NCI-H1417 (cell line): ENCODE measurements at regions not wholly inside any gene's neighbourhood (a gene's known extent, or its start where the extent isn't known, plus 50 kb on each side); places are given as distances from the start of the nearest gene placed in this dataset.

Source experiments
- DNase-seq, 3 experiments: peaks; one replicate each; lab custom pipeline; 2025; lab: John Stamatoyannopoulos, UW

GRCh38 chr16:54628796-54629625, 301.7 kb upstream of the IRX5 start:
- DNase-seq: no peak

DNA sequence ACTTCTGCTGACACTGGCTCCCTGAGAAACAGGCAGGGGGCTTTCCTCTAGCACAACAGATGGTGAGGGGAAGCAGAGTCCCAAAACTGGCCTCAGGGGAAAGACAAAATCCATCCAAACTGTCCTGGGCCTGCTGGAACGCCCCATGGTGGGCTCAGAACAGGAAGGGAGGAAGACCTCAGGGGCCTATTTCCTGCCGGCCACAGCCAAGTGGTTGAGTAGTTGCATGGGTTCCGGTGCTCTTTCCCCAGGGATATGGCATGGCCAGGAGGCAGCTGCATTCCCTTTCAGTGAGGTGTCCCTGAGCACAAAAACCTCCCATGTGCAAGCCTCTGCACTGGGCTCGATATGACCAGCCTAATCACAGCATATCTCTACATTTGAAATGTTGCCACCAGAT, 303.0 kb upstream of the IRX5 start:
- DNase-seq: no peak

- peak in 1 of 3 experiments; percentile 14 for DNase-seq
These were observed 307.0 kb upstream of the IRX5 start for GRCh38 chr16:54623636-54624035.

DNA sequence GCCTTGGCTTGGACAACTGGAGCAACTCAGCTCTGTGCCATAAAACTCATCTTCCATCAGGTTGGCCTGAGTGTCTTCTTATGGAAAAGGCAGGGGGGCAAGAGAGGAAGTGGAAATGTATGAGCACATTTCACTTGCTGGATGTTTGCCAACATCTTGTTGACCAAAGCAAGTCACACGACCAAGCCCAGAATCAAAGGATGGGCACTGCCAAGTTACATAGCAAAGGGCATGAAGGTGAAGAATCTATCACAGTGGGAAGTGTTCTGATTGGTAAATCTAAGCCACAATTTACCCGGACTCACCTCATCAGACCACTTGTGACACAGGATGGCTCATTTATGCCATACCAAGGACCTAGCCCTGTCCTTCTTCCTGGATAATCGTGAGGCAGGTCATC, 310.5 kb upstream of the IRX5 start:
- DNase-seq: peak in 1 of 3 experiments; percentile 12

DNA sequence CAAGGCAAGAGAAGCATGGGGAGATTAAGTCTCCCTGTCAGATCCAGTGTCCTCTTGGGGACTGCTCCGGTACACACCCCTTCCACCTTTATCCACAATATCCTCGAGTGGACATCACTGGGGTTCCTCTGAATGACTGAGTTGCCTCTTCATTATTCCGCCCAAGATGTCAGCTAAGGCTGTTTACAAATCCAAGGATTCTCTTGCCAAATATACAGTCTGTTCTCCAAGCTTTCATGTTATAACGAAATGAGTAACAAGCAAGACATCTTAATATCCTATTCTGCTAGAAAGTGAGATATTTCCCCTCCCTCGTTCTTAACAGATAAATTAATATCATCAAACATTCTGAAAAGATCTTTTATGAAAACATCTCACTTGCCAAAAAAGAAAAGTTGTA, 314.1 kb upstream of the IRX5 start:
- DNase-seq: no peak

- no peak for DNase-seq
These were observed 319.0 kb upstream of the IRX3 start for GRCh38 chr16:54605536-54606066.

DNA sequence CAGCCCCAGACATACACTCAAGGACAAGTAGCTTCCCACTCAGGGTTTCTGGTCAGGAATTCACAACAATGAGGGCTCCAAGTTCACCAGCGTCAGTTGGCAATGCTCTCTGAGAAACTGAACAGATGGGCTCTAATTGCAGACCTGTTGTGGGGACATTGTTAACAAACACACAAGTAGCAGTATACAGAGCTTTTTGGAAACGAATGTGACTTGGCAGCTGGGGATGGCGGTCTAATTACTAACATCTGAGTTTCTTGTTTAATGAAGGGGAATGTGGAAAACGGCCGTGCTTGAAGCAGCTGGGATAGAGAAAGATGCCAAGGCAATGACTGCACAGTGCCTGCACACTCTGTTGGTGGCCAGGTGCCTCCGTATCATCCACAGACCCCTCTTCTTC, 316.1 kb upstream of the IRX3 start:
- DNase-seq: peak in 1 of 3 experiments; percentile 35

GRCh38 chr16:54597222-54597621, 310.6 kb upstream of the IRX3 start:
- DNase-seq: no peak

DNA sequence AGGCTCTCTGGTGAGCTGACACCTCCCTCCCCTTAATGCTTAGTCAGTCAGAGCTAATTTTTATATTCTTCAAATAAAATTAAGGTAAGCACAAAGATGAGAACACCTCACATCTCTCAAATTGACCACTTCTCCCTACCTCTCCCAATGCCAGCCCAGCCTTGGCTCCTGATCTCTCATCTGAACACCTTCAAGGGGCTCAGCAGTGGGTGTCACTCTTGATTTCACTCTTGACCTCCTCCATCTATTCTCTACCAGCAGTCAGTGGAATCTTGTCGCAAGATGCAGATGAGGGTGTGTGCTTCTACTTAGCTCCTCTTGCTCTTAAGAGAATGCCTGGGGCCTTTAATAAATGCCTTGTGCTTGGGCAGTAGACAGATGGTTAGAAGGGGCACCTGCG, 309.0 kb upstream of the IRX3 start:
- peak in 1 of 3 experiments; percentile 9 for DNase-seq

DNA sequence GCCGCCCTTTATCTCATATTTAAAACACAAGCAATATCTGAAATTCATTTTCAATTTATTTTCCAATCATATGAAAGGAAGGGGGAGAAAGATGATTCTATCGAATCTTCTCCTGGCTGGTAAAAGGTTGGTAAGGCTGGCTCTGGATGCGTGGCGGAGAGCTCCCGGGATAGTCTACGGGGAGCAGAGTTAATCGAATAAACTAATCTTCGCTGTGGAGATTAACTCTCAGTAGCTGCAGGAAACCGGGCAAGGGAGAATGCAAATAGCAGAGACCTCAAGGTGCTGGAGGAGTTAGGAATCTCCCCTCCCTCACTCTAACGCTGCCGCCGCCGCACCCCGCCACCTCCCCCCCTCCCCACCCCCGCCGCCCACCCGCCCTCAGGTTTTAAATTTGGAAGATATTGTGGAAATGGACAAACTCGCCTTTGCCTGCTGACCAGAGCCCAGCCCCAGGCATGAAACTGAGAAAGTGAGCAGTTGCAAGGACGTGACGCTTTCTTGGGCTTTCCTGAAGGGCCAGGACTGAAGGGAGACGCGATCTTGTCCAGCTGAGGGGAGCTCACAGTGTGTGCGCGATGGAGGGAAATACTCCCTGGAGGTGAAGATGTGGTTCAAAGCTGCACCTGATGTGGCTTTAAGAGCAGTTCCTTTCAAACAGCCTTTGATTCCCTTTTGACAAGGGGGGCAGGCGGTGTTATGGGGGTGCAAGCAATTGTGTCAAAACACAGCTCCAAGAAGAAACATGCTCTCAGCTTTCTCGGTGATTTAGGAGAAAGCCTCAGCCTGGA, 308.2 kb upstream of the IRX3 start:
- DNase-seq: no peak

DNA sequence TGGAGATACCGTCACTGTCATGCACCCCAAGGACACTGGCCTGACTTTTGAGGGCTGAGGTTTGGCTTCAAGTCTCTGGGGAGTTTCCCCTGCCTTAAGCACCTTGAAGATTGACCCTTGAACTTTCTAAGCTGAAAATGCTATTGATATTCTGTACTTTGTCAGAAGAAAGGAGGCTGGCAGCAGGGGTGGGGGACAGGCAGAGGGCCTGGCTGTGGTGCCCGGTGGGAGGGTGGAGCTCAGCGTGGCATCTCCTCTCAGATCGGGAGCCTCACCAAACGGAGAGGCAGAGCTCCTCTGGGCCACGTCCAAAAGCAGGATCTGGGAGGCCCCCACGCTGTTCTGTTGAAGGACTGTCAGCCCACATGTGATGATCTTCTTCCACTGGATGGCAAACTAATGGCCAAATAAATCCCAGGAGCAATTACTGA, 305.2 kb upstream of the IRX3 start:
- no peak for DNase-seq

GRCh38 chr16:54590836-54591235, 304.2 kb upstream of the IRX3 start:
- no peak for DNase-seq

- DNase-seq: no peak
These were observed 302.7 kb upstream of the IRX3 start for GRCh38 chr16:54589326-54589725.

DNA sequence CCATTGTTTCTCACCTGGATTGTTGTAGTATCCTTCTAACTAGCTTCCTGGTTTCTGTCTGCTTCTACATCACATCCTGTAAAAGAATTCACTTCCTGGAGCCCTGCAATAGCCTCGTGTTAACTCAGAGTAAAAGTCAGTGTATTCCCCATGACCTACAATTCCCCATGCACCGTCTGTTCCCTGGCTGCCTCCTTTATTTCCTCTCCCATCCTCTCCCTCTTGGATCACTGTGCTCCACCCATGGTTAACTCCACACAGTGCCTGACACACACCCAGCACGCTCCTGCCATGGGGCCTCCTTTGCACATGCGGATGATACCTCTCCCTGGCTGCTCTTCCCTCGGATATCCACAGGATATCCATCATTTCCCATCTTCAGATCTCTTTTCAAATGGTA, 301.4 kb upstream of the IRX3 start:
- no peak for DNase-seq

DNA sequence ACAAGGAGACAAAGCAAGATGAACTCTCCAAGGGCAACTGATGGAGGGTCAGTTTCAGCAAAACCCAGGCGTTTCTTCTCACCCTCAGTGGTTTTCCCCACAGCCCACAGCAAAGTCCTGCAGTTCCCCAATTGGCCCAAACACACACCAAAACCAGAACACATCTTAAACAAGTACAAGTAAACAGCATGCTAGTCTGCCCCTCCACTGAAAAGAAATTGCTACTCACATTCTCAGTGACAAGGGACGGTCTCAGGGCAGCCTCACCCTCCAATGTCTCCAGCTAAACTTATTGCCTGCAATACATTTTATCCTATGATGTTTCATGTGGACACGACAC, 300.6 kb upstream of the IRX3 start:
- DNase-seq: no peak

GRCh38 chr16:54586474-54587175, 300.0 kb upstream of the IRX3 start:
- no peak for DNase-seq

DNA sequence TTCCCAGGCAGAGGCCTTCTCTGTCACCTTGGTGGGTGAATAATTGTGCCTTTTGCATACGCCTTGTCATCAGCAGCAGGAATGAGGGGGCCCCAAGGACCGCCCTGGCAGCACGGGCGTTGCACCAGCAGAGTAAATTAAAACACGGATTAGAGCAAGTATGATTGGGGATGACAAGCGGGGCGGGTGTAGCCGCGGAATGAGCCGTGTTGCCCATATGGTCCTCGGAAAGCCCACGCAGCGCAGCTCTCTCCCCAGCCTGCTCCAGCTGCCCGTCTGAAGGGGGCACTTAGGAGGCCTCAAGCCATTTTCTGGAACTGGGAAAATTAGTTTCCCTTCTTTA, 299.4 kb upstream of the IRX3 start:
- DNase-seq: no peak

- DNase-seq: no peak
These were observed 298.8 kb upstream of the IRX3 start for GRCh38 chr16:54585094-54585997.

DNA sequence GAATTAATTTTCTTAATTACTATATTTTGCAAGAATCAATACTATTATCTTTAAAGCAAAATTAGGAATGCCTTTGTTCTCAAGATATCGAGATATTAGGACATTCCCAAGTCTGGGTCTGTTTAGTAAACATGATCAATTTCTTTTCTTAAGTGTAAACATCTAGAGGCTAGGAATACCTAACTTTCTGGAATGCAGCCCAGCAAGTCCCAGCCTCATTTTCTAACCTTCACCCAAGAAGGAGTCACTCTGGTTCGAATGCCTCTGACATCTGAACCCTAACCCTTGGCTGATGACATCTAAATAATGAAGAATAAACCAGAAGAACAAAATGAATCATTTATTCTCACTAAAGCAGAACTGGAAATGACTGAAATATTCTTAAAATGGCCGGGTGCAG, 297.5 kb upstream of the IRX3 start:
- DNase-seq: no peak

DNA sequence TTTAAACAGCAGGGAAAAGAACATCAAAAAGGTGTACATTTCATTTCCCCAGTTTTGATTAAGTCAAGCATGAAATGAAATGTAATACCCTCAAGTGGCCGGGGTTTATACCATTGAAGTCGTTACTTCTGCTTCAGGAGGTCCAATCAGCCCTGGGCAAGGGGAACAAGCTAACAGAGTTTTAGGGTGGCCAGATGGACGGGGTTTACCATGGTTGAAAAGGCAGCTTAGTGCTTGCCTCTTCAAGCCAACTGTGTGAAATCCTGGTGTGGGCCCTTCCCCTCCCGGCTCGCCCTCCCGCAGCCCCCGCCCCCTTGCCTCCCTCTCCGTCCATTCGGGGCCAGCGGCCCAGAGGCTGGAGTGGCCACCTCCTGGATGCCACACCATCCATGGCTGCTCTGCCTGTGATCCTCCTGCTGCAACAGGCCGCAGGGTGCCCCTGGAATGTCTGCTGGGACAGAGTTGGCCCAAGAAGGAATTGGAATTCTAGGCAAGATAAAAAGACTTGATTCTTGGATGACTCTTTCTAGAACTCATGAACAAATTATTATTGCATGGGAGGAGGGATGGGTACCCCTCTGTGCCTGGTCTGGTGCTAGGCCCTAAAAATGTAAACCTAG, 296.2 kb upstream of the IRX3 start:
- peak in 1 of 3 experiments; percentile 7 for DNase-seq

DNA sequence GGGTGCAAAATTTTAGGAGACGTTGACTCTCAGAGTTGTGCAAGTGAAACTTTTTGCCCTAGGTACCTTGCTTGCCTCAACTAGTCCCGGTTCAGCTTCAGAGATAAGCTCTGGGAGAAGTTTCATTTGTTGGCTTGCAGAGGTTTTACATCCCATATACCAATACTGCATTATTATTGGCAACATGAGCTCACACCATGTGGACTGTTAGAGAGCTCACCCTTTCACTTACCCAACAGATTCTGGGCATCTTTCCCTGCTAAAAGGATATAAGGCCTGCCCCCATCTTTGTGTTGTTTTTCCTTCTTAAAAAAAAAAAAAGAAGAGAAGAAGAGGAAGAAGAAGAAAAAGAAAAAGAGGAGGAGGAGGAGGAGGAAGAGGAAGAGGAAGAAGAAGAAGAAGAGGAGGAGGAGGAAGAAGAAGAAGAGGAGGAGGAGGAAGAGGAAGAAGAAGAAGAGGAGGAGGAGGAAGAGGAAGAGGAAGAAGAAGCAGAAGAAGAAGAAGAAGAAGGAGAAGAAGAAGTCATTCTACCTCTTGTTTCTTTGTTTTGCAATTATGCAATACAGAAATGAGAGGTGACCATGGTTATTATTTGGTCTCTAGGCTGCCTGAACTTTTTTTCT, 292.6 kb upstream of the IRX3 start:
- DNase-seq: no peak
